ENCODE measurements at regions not wholly inside any gene's neighbourhood (a gene's known extent, or its start where the extent isn't known, plus 50 kb on each side); places are given as distances from the start of the nearest gene placed in this dataset.

DNA sequence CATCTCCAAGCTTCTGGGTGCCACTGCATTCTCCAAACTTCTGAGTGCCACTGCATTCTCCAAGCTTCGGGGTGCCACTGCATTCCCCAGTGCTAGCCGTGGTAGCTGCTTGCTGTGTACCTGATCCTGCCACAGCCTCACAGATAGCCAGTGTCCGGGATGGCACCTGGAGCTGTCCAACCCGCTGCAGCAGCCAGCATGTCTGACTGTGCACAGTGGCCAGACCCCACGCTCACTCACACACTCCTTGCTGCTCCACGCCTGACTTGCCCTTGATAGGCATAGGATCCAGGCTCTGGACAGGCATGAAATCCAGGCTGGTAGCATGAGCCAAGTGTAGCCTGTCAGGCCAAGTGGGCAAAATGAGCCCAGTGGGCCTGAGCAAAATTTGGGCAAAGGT, 465.0 kb downstream of the GUCY1A2 start:
- TF ChIP-seq, protein P1, sequence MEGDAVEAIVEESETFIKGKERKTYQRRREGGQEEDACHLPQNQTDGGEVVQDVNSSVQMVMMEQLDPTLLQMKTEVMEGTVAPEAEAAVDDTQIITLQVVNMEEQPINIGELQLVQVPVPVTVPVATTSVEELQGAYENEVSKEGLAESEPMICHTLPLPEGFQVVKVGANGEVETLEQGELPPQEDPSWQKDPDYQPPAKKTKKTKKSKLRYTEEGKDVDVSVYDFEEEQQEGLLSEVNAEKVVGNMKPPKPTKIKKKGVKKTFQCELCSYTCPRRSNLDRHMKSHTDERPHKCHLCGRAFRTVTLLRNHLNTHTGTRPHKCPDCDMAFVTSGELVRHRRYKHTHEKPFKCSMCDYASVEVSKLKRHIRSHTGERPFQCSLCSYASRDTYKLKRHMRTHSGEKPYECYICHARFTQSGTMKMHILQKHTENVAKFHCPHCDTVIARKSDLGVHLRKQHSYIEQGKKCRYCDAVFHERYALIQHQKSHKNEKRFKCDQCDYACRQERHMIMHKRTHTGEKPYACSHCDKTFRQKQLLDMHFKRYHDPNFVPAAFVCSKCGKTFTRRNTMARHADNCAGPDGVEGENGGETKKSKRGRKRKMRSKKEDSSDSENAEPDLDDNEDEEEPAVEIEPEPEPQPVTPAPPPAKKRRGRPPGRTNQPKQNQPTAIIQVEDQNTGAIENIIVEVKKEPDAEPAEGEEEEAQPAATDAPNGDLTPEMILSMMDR (conservative IDR thresholded peaks at IDR 0.05), result no peak
- TF ChIP-seq ZFX (IDR thresholded peaks at IDR 0.05), result no peak
